Body of pancreas (tissue), 4 donors: ENCODE measurements at regions not wholly inside any gene's neighbourhood (a gene's known extent, or its start where the extent isn't known, plus 50 kb on each side); places are given as distances from the start of the nearest gene placed in this dataset.

Source experiments
- CTCF ChIP-seq, 7 experiments: fragments of 450-650 bp in 4 of 7; fragments of 200-600 bp in 3 of 7; sonication (generic) in 3 of 7; IDR thresholded peaks; one replicate each; pipeline ENCODE4 v1.5.1; 2016 to 2019; ENCODE audit warnings: antibody characterized with exemption in 7 of 7
- POLR2A ChIP-seq, 3 donors: fragments of 450-650 bp; IDR thresholded peaks; one replicate each; pipeline ENCODE4 v1.6.1; 2016; ENCODE audit warnings: antibody characterized with exemption in 3 of 3, mild to moderate bottlenecking in 2 of 3

GRCh38 chr15:96416934-96417759 is 86.6 kb downstream of the NR2F2 start:
- TF ChIP-seq POLR2A (IDR thresholded peaks at IDR 0.05) = no peak
- TF ChIP-seq CTCF (IDR thresholded peaks at IDR 0.05) = no peak
